Activated CD4-positive, alpha-beta T cell treated with anti-CD3 and anti-CD28 coated beads for 36 hours (primary cell): ENCODE measurements at regions not wholly inside any gene's neighbourhood (a gene's known extent, or its start where the extent isn't known, plus 50 kb on each side); places are given as distances from the start of the nearest gene placed in this dataset.

Experiments
- ATAC-seq: fragments of 200-7000 bp; cut with Tn5 transposase; one replicate; pipeline ENCODE4 v1.10.0; 2021; ENCODE audit warnings: mild to moderate bottlenecking, moderate library complexity
- CTCF ChIA-PET: fragments of 350-600 bp; sonication (Branson Sonifier 250); formaldehyde crosslinking; loops from one replicate; lab custom pipeline; 2021; ENCODE audit warnings: antibody characterized with exemption; lab: Charles Lee
- POLR2A ChIA-PET: fragments of 350-600 bp; sonication (Branson Sonifier 250); formaldehyde crosslinking; loops from one replicate; lab custom pipeline; 2021; ENCODE audit warnings: antibody characterized with exemption, inconsistent platforms; lab: Charles Lee
- DNase-seq: peaks from one replicate; pipeline ENCODE4 v3.0.0-alpha.2; 2020
- H3K27ac Mint-ChIP-seq: one replicate; pipeline ENCODE4 v1.8.0; 2021; ENCODE audit warnings: mixed read lengths
- H3K27me3 Mint-ChIP-seq: one replicate; pipeline ENCODE4 v1.8.0; 2021; ENCODE audit warnings: mixed read lengths
- H3K36me3 Mint-ChIP-seq: one replicate; pipeline ENCODE4 v1.8.0; 2021; ENCODE audit warnings: low read depth, mixed read lengths
- H3K4me1 Mint-ChIP-seq: one replicate; pipeline ENCODE4 v1.8.0; 2021; ENCODE audit warnings: mixed read lengths
- H3K4me3 Mint-ChIP-seq: one replicate; pipeline ENCODE4 v1.8.0; 2021; ENCODE audit warnings: mild to moderate bottlenecking, moderate library complexity, mixed read lengths
- H3K9me3 Mint-ChIP-seq: one replicate; pipeline ENCODE4 v1.8.0; 2021; ENCODE audit warnings: low read depth, mixed read lengths
- intact Hi-C, 2 experiments: fragments of 100-400 bp; cut with DNase I in 1 of 2; cut with micrococcal nuclease in 1 of 2; formaldehyde crosslinking; loops; one replicate each; pipeline versions ENCODE4 v1.14.2 to v1.15.1; 2022 to 2024; cut with DNase I, micrococcal nuclease

DNA sequence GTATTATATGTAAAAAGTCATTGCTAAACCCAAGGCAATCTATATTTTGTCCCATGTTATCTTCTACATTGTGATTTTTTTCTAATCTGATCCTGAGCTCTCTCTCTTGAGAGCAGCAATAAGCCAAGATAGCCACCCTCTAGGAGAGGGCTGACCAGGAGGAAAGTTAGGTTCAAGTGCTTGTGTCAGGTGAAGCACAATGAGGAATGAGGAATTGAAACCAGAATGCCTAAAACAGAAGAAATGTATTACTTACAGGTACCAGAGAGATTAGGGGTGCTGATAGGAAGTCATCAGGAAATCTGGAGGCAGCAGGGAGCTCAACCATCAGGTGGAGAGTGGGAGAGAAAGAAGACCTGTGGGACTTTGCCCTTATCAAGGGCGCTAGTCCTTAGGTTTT is 85.5 kb upstream of the BARHL2 start:
- ATAC-seq (no peak), DNase-seq (no peak)
- H3K36me3 Mint-ChIP-seq: no peaks in the 10 kb centered on the region
- ChIA-PET POLR2A (no interaction called here), CTCF (no interaction called here)
- peaks cover 20% of the 10 kb centered on the region for H3K27me3 Mint-ChIP-seq
- H3K27ac Mint-ChIP-seq: no peak overlapping the region
- no peak overlapping the region for H3K4me3 Mint-ChIP-seq
- no peaks in the 10 kb centered on the region for H3K4me1 Mint-ChIP-seq
- intact Hi-C loops: no loop called here
- H3K9me3 Mint-ChIP-seq: no peaks in the 10 kb centered on the region

DNA sequence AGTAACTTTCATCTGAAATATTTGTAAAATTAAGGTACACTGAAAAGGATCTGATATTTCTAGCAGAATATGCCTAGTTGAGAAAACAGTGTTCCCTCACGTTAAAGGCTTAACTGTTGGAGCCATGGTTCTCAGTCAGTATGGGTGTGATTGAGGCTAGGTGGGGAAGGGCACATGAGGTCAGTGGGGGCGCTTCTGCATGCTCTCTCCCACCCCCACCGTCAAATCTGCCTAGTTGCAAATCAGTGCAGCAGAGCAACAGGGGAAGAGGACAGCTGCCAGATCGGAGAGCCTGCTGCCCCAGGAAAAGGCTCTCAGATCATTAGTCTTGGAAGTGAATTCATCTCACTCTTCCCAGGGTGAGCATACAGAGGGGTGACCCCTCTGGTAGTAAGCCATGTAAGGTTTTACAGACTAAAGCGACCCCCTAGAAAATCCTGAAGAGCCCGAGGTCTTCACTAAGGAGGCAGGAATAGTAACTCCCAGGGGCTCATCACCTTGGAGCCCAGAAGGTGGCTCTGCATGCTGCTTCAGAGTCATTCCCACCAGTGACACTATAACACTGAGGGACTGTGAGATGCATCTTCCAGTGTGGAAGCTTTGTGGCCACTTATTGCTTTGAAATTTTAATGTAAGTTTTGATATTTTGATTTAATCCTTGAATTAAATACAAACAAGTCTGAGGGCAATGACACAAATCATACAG is 83.1 kb upstream of the BARHL2 start:
- ChIA-PET POLR2A (no interaction called here), CTCF (no interaction called here)
- no peak for ATAC-seq
- peaks cover 18% of the 10 kb centered on the region for H3K27me3 Mint-ChIP-seq
- no peaks in the 10 kb centered on the region for H3K9me3 Mint-ChIP-seq
- no peak overlapping the region for H3K4me3 Mint-ChIP-seq
- no peaks in the 10 kb centered on the region for H3K4me1 Mint-ChIP-seq
- intact Hi-C loops: no loop called here
- no peaks in the 10 kb centered on the region for H3K36me3 Mint-ChIP-seq
- no peak overlapping the region for H3K27ac Mint-ChIP-seq
- DNase-seq: no peak

DNA sequence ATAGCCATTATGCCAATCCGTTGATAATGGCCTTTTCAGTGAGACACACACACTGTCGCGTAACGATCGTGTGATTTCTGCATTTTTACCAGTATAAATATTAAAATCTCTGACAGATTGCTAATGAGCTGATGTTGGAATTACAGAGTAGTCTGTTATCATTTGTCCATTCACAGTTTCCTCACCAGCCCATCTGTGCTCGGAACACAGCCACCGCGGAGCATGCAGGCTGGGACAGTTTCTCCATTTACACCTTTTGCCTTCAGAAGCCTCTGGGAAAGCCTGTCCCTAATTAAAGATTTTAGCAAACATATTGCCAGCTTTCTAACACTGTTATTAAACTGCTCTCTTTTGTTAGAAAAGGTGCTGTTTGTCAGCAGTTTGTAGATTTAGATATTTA is 82.2 kb upstream of the BARHL2 start:
- Mint-ChIP-seq H3K4me3 (no peak overlapping the region), H3K36me3 (no peaks in the 10 kb centered on the region), H3K9me3 (no peaks in the 10 kb centered on the region), H3K4me1 (no peaks in the 10 kb centered on the region), H3K27ac (no peak overlapping the region), H3K27me3 (peaks cover 14% of the 10 kb centered on the region)
- CTCF ChIA-PET: no interaction called here
- intact Hi-C loops: no loop called here
- ATAC-seq (no peak), DNase-seq (no peak)
- POLR2A ChIA-PET: no interaction called here

DNA sequence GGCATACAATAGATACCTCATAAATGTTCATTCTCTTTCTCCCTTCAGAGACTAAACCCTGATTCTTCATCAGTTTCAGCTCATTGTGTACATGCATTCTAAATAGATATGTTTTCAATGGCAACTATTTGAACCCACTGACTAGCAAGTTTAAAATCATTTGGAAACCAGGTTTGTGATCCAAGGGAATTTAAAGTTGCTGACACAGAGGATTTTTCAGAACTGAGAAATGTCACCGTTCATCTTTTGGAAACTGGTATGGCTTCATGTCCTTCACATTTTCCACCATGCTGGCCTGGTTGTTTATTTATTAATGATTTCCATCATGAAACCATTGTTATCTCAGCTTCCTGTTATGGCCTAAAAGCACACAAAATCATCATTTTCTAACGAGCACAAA is 81.8 kb upstream of the BARHL2 start:
- peaks cover 16% of the 10 kb centered on the region for H3K27me3 Mint-ChIP-seq

DNA sequence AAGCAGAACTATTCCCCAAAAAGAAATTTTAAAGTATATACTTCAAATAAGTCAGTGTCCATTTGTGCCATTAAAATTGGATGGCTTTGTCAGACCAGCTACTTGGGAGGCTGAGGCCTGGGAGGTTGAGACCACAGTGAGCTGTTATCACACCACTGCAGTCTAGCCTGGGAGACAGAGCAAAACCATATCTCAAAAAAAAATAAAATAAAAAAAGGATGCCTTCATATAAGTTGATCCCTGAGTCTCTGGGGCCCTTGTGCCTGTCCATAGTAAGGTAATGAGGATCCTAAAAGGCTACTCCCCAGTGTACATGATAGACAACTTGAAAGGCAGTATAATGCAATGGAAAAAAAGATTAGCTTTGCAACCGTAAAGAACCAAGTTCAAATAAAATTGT is 81.2 kb upstream of the BARHL2 start:
- no peaks in the 10 kb centered on the region for H3K9me3 Mint-ChIP-seq
- no peak overlapping the region for H3K27ac Mint-ChIP-seq
- intact Hi-C loops: no loop called here
- CTCF ChIA-PET: interaction anchor here (1.0 kb wide), 1 partner anchor 68 kb away, joined by 3 read pairs; no protein-coding TSS in a partner anchor
- no peaks in the 10 kb centered on the region for H3K4me1 Mint-ChIP-seq
- ATAC-seq (no peak), DNase-seq (no peak)
- peaks cover 17% of the 10 kb centered on the region for H3K27me3 Mint-ChIP-seq
- no peak overlapping the region for H3K4me3 Mint-ChIP-seq
- POLR2A ChIA-PET: no interaction called here
- H3K36me3 Mint-ChIP-seq: no peaks in the 10 kb centered on the region

More for the DNA sequence above, 81.8 kb upstream of the BARHL2 start:
- Mint-ChIP-seq H3K4me1 (no peaks in the 10 kb centered on the region), H3K27ac (no peak overlapping the region), H3K9me3 (no peaks in the 10 kb centered on the region), H3K4me3 (no peak overlapping the region), H3K36me3 (no peaks in the 10 kb centered on the region)
- ChIA-PET CTCF (interaction anchor here (1.0 kb wide), 1 partner anchor 69 kb away, joined by 3 read pairs; no protein-coding TSS in a partner anchor), POLR2A (no interaction called here)
- DNase-seq: no peak
- ATAC-seq: no peak
- intact Hi-C loops: no loop called here

DNA sequence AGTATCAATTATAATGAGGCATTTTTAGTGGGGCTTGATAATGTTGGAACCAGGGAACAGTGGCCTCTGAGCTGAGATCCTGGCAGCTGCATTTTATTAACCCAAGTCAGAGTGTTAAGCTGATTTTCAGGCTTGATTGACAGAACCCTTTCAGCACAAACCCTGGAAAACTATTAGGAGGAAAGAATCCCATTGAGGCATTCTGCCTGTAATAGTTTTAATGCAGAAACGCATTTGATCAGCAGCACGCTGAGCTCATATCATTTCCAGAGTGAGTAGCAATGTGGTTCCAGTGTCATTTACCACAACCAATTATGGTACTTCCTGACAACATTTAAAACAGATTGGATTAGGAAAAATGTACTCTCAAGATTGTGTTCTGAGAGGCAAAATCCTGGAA is 78.3 kb upstream of the BARHL2 start:
- Mint-ChIP-seq H3K4me3 (no peak overlapping the region), H3K4me1 (no peaks in the 10 kb centered on the region), H3K27me3 (peaks cover 15% of the 10 kb centered on the region), H3K36me3 (no peaks in the 10 kb centered on the region), H3K9me3 (no peaks in the 10 kb centered on the region), H3K27ac (no peak overlapping the region)
- POLR2A ChIA-PET: interaction anchor here (0.6 kb wide), 1 partner anchor 14 kb away, joined by 4 read pairs; no protein-coding TSS in a partner anchor
- CTCF ChIA-PET: no interaction called here
- no peak for ATAC-seq
- intact Hi-C loops: no loop called here
- DNase-seq: no peak

DNA sequence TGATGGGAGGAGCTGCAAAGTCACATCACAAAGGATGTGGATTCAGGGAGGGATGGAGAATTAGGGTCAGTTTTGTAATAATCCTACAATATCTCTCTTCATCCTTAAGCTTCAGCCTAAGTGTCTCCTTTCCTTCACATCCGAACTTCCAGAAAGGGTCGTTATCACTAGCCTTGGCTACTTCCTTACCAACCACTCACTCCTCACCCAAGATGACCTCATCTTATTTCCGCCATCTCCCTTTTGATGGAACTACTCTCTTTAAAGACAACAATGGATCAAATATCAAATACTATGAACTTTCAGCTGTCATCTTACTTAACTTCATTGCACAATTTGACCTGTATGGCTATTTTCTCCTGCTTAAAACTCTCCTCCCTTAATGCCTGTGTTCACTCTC is 69.6 kb upstream of the BARHL2 start:
- no peak overlapping the region for H3K4me3 Mint-ChIP-seq
- H3K27ac Mint-ChIP-seq: no peak overlapping the region
- intact Hi-C loops: no loop called here
- no peak for ATAC-seq
- no peaks in the 10 kb centered on the region for H3K36me3 Mint-ChIP-seq
- DNase-seq: no peak
- peaks cover 17% of the 10 kb centered on the region for H3K27me3 Mint-ChIP-seq
- H3K4me1 Mint-ChIP-seq: no peaks in the 10 kb centered on the region
- peaks cover 4% of the 10 kb centered on the region for H3K9me3 Mint-ChIP-seq
- ChIA-PET CTCF (no interaction called here), POLR2A (no interaction called here)

- DNase-seq (no peak), ATAC-seq (no peak)
- ChIA-PET POLR2A (no interaction called here), CTCF (interaction anchor here (0.5 to 1.2 kb wide), 4 partner anchors 56 to 522 kb away, joined by 3 read pairs; no protein-coding TSS in a partner anchor)
- Mint-ChIP-seq H3K4me3 (no peak overlapping the region), H3K36me3 (no peaks in the 10 kb centered on the region), H3K27ac (no peak overlapping the region), H3K4me1 (no peaks in the 10 kb centered on the region), H3K27me3 (peaks cover 18% of the 10 kb centered on the region), H3K9me3 (no peaks in the 10 kb centered on the region)
- intact Hi-C loops: no loop called here
These were observed 67.2 kb upstream of the BARHL2 start for GRCh38 chr1:90784186-90784847.

DNA sequence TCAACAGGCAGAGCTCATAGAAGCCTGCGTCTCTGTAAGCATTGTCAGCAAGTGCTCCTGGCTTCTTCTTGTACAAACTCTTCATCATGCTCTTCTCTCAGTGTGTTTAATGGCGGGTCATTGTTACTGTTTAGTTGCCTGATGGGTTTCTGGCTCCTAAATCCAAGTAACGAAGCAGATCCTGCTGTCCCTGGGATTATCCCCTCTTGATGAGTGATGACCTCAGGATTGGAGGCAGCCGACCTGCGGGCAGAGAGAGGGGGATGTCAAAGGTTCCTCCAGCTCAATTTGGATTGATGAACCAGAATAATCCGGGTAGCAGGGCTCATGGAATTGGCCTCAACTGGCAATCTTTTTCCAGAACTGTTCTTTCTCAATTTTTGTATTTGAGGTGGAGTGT is 66.1 kb upstream of the BARHL2 start:
- H3K4me1 Mint-ChIP-seq: no peaks in the 10 kb centered on the region
- no peak overlapping the region for H3K4me3 Mint-ChIP-seq
- intact Hi-C loops: no loop called here
- H3K27me3 Mint-ChIP-seq: peaks cover 17% of the 10 kb centered on the region
- CTCF ChIA-PET: interaction anchor here (0.7 kb wide), 1 partner anchor 10 kb away, joined by 4 read pairs; no protein-coding TSS in a partner anchor
- DNase-seq (no peak), ATAC-seq (no peak)
- no peaks in the 10 kb centered on the region for H3K9me3 Mint-ChIP-seq
- H3K36me3 Mint-ChIP-seq: no peaks in the 10 kb centered on the region
- POLR2A ChIA-PET: no interaction called here
- no peak overlapping the region for H3K27ac Mint-ChIP-seq

- H3K4me1 Mint-ChIP-seq: no peaks in the 10 kb centered on the region
- ChIA-PET CTCF (interaction anchor here (1.4 kb wide), 1 partner anchor 60 kb away, joined by 3 read pairs; no protein-coding TSS in a partner anchor), POLR2A (interaction anchor here (0.6 kb wide), 1 partner anchor 14 kb away, joined by 4 read pairs; no protein-coding TSS in a partner anchor)
- H3K4me3 Mint-ChIP-seq: no peak overlapping the region
- intact Hi-C loops: no loop called here
- no peak for DNase-seq
- H3K9me3 Mint-ChIP-seq: no peaks in the 10 kb centered on the region
- no peaks in the 10 kb centered on the region for H3K36me3 Mint-ChIP-seq
- H3K27me3 Mint-ChIP-seq: peaks cover 18% of the 10 kb centered on the region
- no peak for ATAC-seq
- H3K27ac Mint-ChIP-seq: no peak overlapping the region
These were observed 64.9 kb upstream of the BARHL2 start for GRCh38 chr1:90782046-90782445.

- intact Hi-C loops: no loop called here
- Mint-ChIP-seq H3K27me3 (peaks cover 21% of the 10 kb centered on the region), H3K4me1 (no peaks in the 10 kb centered on the region), H3K9me3 (no peaks in the 10 kb centered on the region), H3K4me3 (no peak overlapping the region), H3K36me3 (no peaks in the 10 kb centered on the region), H3K27ac (no peak overlapping the region)
- POLR2A ChIA-PET: interaction anchor here (0.6 kb wide), 1 partner anchor 14 kb away, joined by 4 read pairs; no protein-coding TSS in a partner anchor
- ATAC-seq: no peak
- DNase-seq: no peak
- CTCF ChIA-PET: interaction anchor here (1.4 kb wide), 1 partner anchor 60 kb away, joined by 3 read pairs; no protein-coding TSS in a partner anchor
These were observed 64.4 kb upstream of the BARHL2 start for GRCh38 chr1:90781534-90781933.

DNA sequence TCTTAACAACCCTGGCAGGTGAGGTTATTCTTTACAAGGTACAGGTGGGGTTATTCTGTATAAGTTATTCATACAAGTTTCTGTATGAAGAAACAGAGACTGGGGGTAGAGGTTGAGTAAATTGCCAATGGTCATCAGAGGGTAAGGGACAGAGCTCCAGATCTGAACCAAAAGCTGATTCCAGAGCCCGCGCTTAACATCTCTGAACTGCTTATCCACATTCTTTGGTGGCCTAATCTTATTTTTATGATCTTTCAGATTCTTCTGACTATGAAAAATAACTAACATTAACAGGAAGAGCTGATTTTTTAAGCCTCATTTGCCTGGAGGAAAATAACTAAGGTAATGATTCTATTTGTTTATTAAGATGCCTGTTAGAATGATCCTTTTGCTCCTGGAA is 63.9 kb upstream of the BARHL2 start:
- H3K4me3 Mint-ChIP-seq: no peak overlapping the region
- DNase-seq (no peak), ATAC-seq (no peak)
- no peaks in the 10 kb centered on the region for H3K36me3 Mint-ChIP-seq
- CTCF ChIA-PET: interaction anchor here (1.4 kb wide), 1 partner anchor 59 kb away, joined by 3 read pairs; no protein-coding TSS in a partner anchor
- intact Hi-C loops: no loop called here
- H3K27ac Mint-ChIP-seq: no peak overlapping the region
- H3K27me3 Mint-ChIP-seq: peaks cover 21% of the 10 kb centered on the region
- no peaks in the 10 kb centered on the region for H3K9me3 Mint-ChIP-seq
- no peaks in the 10 kb centered on the region for H3K4me1 Mint-ChIP-seq
- POLR2A ChIA-PET: no interaction called here
